GM23248 (cell line): ENCODE measurements at regions not wholly inside any gene's neighbourhood (a gene's known extent, or its start where the extent isn't known, plus 50 kb on each side); places are given as distances from the start of the nearest gene placed in this dataset.
A peak's percentile ranks its signal among the peaks of the same experiment; 100 is the strongest.

Experiments
- DNase-seq: peaks from one replicate; pipeline ENCODE4 v3.0.0-alpha.2; 2015
- H2AFZ ChIP-seq: fragments of 200-600 bp; sonication (generic); 2 replicates; pipeline ENCODE4 v1.6.1; 2016; ENCODE audit warnings: antibody characterized with exemption
- H3F3A ChIP-seq: fragments of 200-600 bp; sonication (generic); 2 replicates; pipeline ENCODE4 v1.6.1; 2016; ENCODE audit warnings: mild to moderate bottlenecking, antibody characterized with exemption, mixed run types; ENCODE audit not compliant: insufficient read depth
- H3K27ac ChIP-seq: fragments of 200-600 bp; sonication (generic); 2 replicates; pipeline ENCODE4 v1.5.1; 2016; ENCODE audit warnings: mild to moderate bottlenecking
- H3K27me3 ChIP-seq: fragments of 200-600 bp; sonication (generic); replicated peaks from 2 replicates; pipeline ENCODE4 v1.6.1; 2016; ENCODE audit warnings: mild to moderate bottlenecking; ENCODE audit not compliant: insufficient read depth
- H3K36me3 ChIP-seq: fragments of 200-600 bp; sonication (generic); 2 replicates; pipeline ENCODE4 v1.6.1; 2016; ENCODE audit warnings: low read depth, mild to moderate bottlenecking
- H3K4me1 ChIP-seq: fragments of 200-600 bp; sonication (generic); 2 replicates; pipeline ENCODE4 v1.6.1; 2016; ENCODE audit warnings: mild to moderate bottlenecking; ENCODE audit not compliant: insufficient read depth
- H3K4me2 ChIP-seq: fragments of 200-600 bp; sonication (generic); one replicate; pipeline ENCODE4 v1.6.1; 2016; ENCODE audit warnings: mild to moderate bottlenecking; ENCODE audit not compliant: unreplicated experiment
- H3K4me3 ChIP-seq: fragments of 200-600 bp; sonication (generic); 2 replicates; pipeline ENCODE4 v1.5.1; 2016; ENCODE audit warnings: mild to moderate bottlenecking
- H3K79me2 ChIP-seq: fragments of 200-600 bp; sonication (generic); 2 replicates; pipeline ENCODE4 v1.6.1; 2016; ENCODE audit warnings: mild to moderate bottlenecking; ENCODE audit not compliant: insufficient read depth
- H3K9ac ChIP-seq: fragments of 200-600 bp; sonication (generic); 2 replicates; pipeline ENCODE4 v1.6.1; 2016; ENCODE audit warnings: mild to moderate bottlenecking
- H3K9me2 ChIP-seq: fragments of 200-600 bp; sonication (generic); 2 replicates; pipeline ENCODE4 v1.6.1; 2016; ENCODE audit warnings: mixed run types, mild to moderate bottlenecking, moderate library complexity; ENCODE audit not compliant: insufficient read depth
- H3K9me3 ChIP-seq: fragments of 200-600 bp; sonication (generic); one replicate; pipeline ENCODE4 v1.6.1; 2017; ENCODE audit warnings: low read depth
- H4K20me1 ChIP-seq: fragments of 200-600 bp; sonication (generic); 2 replicates; pipeline ENCODE4 v1.6.0; 2016; ENCODE audit not compliant: insufficient read depth
- EZH2 ChIP-seq: fragments of 200-600 bp; sonication (generic); IDR thresholded peaks from 2 replicates; pipeline ENCODE4 v1.6.1; 2018; ENCODE audit warnings: antibody characterized with exemption, mild to moderate bottlenecking; ENCODE audit not compliant: insufficient read depth, poor library complexity, severe bottlenecking
- EZH2phosphoT487 ChIP-seq: fragments of 200-600 bp; sonication (generic); IDR thresholded peaks from 2 replicates; pipeline ENCODE4 v1.6.1; 2018; ENCODE audit warnings: antibody characterized with exemption, moderate library complexity, mild to moderate bottlenecking, low read depth; ENCODE audit not compliant: insufficient read depth
- WGBS, 2 experiments: methylation state at CpG; one replicate each; pipeline ENCODE4 v1.1.6; 2015 to 2017; ENCODE audit warnings: low lambda C conversion rate in 2 of 2, low coverage in 1 of 2; ENCODE audit errors: missing lambda C conversion rate in 2 of 2; 5-methylcytosine and 5-hydroxymethylcytosine counted together
- in situ Hi-C: fragments of 300-500 bp; cut with MboI; formaldehyde crosslinking; loops from 2 replicates; pipeline ENCODE4 v1.15.0; 2020

DNA sequence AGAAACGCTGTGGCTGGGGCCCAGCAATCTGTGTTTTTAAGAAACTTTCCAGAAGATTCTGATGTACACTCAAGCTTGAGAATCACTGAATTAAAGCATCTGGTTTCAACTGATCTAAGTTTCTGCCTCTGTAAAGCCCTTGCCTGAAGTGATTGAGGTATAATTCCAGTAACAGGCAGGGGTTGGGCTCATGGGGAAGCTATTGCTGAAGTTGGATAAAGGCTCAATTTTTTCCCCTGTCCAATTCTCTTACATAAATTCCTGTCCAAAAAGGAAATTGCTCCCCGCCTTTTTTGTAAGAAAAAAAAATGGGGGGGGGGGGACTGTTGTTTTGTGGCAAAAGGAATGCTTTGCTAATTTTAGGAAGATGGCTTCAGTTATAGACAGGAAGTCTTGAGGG, 337.4 kb downstream of the NUAK1 start:
- H3K27me3 ChIP-seq = no peaks in the 10 kb centered on the region
- TF ChIP-seq EZH2 = no peak
- no peak for TF ChIP-seq EZH2phosphoT487
- no peaks in the 10 kb centered on the region for H3K36me3 ChIP-seq

DNA sequence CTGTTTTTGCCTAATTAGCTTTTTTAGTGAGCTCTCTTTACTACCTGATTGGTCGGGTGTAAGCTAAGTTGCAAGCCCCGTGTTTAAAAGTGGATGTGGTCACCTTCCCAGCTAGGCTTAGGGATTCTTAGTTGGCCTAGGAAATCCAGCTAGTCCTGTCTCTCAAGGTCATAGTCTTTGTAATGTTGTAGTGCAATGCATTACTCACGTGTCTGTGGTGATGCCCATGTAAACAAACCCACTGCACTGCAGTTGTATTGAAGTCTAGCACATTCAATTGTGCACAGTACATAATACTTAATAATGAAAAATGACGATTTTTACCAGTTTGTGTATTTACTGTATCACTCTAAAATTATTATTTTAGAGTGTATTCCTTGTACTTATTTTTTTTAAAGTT, 335.5 kb downstream of the NUAK1 start:
- Histone ChIP-seq H4K20me1 (no peaks in the 10 kb centered on the region), H3K9me2 (no peaks in the 10 kb centered on the region), H3K4me1 (no peaks in the 10 kb centered on the region), H3K9ac (no peak overlapping the region), H3K79me2 (no peaks in the 10 kb centered on the region), H3K9me3 (no peaks in the 10 kb centered on the region), H3F3A (peaks cover 4% of the 10 kb centered on the region; the same call in 1 of the 2 replicates), H3K4me3 (no peak overlapping the region), H2AFZ (no peak overlapping the region), H3K4me2 (no peak overlapping the region), H3K27me3 (no peaks in the 10 kb centered on the region), H3K36me3 (no peaks in the 10 kb centered on the region), H3K27ac (no peak overlapping the region)
- in situ Hi-C loops = no loop called here
- DNase-seq = peak; percentile 27
- 40 to 43% methylated on average over 4 of the region's 4 CpGs for WGBS, 2 experiments
- no peak for TF ChIP-seq EZH2phosphoT487
- TF ChIP-seq EZH2 = no peak

More for the DNA sequence above, 337.4 kb downstream of the NUAK1 start:
- Histone ChIP-seq H3K79me2 (no peaks in the 10 kb centered on the region), H3K4me1 (no peaks in the 10 kb centered on the region), H2AFZ (no peak overlapping the region), H3K4me2 (no peak overlapping the region), H3K9ac (no peak overlapping the region), H3K4me3 (no peak overlapping the region), H3K27ac (no peak overlapping the region), H4K20me1 (no peaks in the 10 kb centered on the region), H3K9me3 (no peaks in the 10 kb centered on the region), H3K9me2 (no peaks in the 10 kb centered on the region), H3F3A (peaks cover 4% of the 10 kb centered on the region; the same call in 1 of the 2 replicates)
- in situ Hi-C loops = no loop called here
- 16 to 17% methylated on average over 2 of the region's 2 CpGs for WGBS, 2 experiments
- no peak for DNase-seq

GRCh38 chr12:105804591-105805265, 334.0 kb downstream of the NUAK1 start:
- TF ChIP-seq EZH2 = no peak
- no peak for TF ChIP-seq EZH2phosphoT487
- Histone ChIP-seq H3K4me3 (no peak overlapping the region), H3K27me3 (no peaks in the 10 kb centered on the region), H2AFZ (no peak overlapping the region), H3K9ac (no peak overlapping the region), H3K27ac (no peak overlapping the region), H3K4me2 (no peak overlapping the region), H3K4me1 (no peaks in the 10 kb centered on the region), H3K79me2 (no peaks in the 10 kb centered on the region), H3K36me3 (no peaks in the 10 kb centered on the region), H3F3A (no peaks in the 10 kb centered on the region), H3K9me3 (no peaks in the 10 kb centered on the region), H4K20me1 (no peaks in the 10 kb centered on the region), H3K9me2 (no peaks in the 10 kb centered on the region)
- in situ Hi-C loops = no loop called here
- DNase-seq = no peak
- WGBS, 2 experiments = 70 to 74% methylated on average over 5 of the region's 5 CpGs

- Histone ChIP-seq H3K4me2 (no peak overlapping the region), H3F3A (no peaks in the 10 kb centered on the region), H3K4me1 (no peaks in the 10 kb centered on the region), H3K4me3 (no peak overlapping the region), H3K27me3 (no peaks in the 10 kb centered on the region), H3K9ac (no peak overlapping the region), H3K27ac (no peak overlapping the region), H3K9me3 (no peaks in the 10 kb centered on the region), H4K20me1 (no peaks in the 10 kb centered on the region), H3K79me2 (no peaks in the 10 kb centered on the region), H3K36me3 (no peaks in the 10 kb centered on the region), H3K9me2 (no peaks in the 10 kb centered on the region), H2AFZ (no peak overlapping the region)
- in situ Hi-C loops = no loop called here
- 82 to 93% methylated on average over 4 of the region's 4 CpGs for WGBS, 2 experiments
- DNase-seq = no peak
- TF ChIP-seq EZH2 (no peak), EZH2phosphoT487 (no peak)
These were observed 332.9 kb downstream of the NUAK1 start for GRCh38 chr12:105805730-105806399.
